GM06990 (cell line): ENCODE measurements at regions not wholly inside any gene's neighbourhood (a gene's known extent, or its start where the extent isn't known, plus 50 kb on each side); places are given as distances from the start of the nearest gene placed in this dataset.
"Not testable (repeated sequence)": the region's sequence is repeated elsewhere in the genome, so short reads cannot be mapped to it uniquely, and the experiment has no call there.

Experiments
- DNase-seq: peaks from one replicate; pipeline ENCODE4 v3.0.0-alpha.2; 2011; ENCODE audit not compliant: insufficient read length; ENCODE audit errors: extremely low read depth
- H3K27me3 ChIP-seq: replicated peaks from 2 replicates; pipeline ENCODE4 v1.6.0; 2011; ENCODE audit warnings: low read length; ENCODE audit not compliant: control insufficient read depth, insufficient read depth
- H3K36me3 ChIP-seq: 2 replicates; pipeline ENCODE4 v1.5.1; 2011; ENCODE audit warnings: low read length; ENCODE audit not compliant: control insufficient read depth, insufficient read depth
- H3K4me3 ChIP-seq: replicated peaks from 2 replicates; pipeline ENCODE4 v1.5.1; 2011; ENCODE audit warnings: low read depth, mild to moderate bottlenecking, control low read depth, low read length
- TF ChIP-seq, protein P1 (sequence below): IDR thresholded peaks from 2 replicates; pipeline ENCODE4 v1.5.1; 2011; ENCODE audit warnings: low read length, control low read depth, mild to moderate bottlenecking, inconsistent platforms; ENCODE audit not compliant: insufficient read depth, poor library complexity, severe bottlenecking

DNA sequence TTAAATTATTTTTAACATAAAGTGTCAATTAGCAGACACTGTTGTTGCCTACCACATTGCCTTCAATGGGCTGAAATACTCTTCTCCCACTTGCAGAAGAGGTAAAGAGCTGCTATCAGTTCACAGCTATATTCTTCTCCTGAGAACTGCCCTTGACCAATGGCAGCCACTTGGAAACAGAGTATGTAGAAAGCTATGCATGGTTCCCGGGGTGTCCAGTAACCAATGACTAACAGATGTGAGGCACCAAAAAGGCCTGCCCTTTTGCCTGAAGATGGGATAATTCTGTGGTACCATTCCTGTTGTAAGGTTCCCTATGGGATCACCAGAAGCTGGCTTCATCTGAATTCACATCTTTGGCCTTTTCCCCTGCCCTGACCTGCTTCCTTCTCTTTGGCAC lies 181.4 kb upstream of the MAP3K1 start:
- H3K36me3 ChIP-seq, result no peaks in the 10 kb centered on the region
- no peak for DNase-seq
- H3K4me3 ChIP-seq, result no peak overlapping the region
- H3K27me3 ChIP-seq, result no peaks in the 10 kb centered on the region
- TF ChIP-seq, protein P1, sequence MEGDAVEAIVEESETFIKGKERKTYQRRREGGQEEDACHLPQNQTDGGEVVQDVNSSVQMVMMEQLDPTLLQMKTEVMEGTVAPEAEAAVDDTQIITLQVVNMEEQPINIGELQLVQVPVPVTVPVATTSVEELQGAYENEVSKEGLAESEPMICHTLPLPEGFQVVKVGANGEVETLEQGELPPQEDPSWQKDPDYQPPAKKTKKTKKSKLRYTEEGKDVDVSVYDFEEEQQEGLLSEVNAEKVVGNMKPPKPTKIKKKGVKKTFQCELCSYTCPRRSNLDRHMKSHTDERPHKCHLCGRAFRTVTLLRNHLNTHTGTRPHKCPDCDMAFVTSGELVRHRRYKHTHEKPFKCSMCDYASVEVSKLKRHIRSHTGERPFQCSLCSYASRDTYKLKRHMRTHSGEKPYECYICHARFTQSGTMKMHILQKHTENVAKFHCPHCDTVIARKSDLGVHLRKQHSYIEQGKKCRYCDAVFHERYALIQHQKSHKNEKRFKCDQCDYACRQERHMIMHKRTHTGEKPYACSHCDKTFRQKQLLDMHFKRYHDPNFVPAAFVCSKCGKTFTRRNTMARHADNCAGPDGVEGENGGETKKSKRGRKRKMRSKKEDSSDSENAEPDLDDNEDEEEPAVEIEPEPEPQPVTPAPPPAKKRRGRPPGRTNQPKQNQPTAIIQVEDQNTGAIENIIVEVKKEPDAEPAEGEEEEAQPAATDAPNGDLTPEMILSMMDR, result no peak

DNA sequence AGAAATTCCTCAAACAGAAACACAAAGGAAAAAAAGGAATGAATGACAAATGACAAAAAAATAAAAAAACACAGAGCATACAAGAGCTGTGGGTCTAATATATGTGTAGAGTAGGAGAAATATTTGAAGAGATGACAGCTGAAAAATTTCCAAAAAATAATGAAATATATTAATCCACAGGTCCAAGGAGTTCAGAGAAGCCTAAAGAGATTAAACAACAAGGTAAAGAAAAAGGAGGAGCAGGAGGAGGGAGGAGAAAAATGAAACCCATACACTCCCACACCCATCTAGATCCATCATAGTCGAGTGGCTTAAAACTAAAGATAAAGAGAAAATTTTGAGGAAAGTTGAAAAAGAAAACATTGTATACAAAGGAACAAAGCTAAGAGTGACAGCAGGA lies 182.4 kb upstream of the MAP3K1 start:
- H3K4me3 ChIP-seq, result no peak overlapping the region
- H3K36me3 ChIP-seq, result no peaks in the 10 kb centered on the region
- TF ChIP-seq, protein P1, result no peak
- H3K27me3 ChIP-seq, result no peaks in the 10 kb centered on the region
- no peak for DNase-seq

DNA sequence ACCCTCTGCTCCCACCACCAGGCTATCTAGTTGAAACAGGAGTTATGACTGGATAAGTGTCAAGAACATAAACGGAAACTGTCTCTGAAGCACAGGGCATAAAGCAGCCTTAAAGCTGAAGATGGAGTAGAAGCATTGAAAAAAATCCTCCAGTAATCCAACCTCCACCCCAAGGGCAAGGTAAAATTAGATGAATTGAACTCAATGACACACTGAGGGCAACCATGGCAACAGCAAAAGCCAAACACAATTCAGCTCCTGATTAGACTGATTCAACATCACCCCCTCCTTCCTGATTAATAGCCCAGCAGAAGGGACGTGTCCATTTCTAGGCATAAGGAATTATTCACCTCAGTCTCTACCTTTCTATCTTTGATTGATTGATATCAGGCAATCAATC lies 183.2 kb upstream of the MAP3K1 start:
- TF ChIP-seq, protein P1, result no peak
- no peaks in the 10 kb centered on the region for H3K36me3 ChIP-seq

DNA sequence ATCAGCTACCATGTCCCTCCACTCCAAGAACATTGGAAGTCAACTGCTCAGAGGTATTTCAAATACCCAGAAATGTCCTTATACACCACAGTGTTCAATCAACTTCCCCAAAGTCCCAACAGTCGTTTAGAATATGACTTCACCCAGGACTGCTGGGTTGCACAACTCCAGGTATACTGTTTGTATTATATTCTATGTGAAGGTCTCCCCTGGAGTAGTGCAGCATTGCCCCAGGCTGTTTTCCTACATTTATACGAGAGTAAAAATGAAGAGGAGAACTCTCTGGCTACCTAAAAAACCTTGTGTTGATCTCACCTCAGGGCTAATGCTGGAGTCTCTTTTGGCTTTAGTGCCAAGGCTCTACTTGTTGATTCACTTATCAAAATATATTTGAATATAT lies 183.6 kb upstream of the MAP3K1 start:
- H3K36me3 ChIP-seq, result no peaks in the 10 kb centered on the region
- no peak overlapping the region for H3K4me3 ChIP-seq
- TF ChIP-seq, protein P1, result no peak
- no peak for DNase-seq
- no peaks in the 10 kb centered on the region for H3K27me3 ChIP-seq

More for the DNA sequence above, 183.2 kb upstream of the MAP3K1 start:
- no peak for DNase-seq
- Histone ChIP-seq H3K27me3 (no peaks in the 10 kb centered on the region), H3K4me3 (no peak overlapping the region)

DNA sequence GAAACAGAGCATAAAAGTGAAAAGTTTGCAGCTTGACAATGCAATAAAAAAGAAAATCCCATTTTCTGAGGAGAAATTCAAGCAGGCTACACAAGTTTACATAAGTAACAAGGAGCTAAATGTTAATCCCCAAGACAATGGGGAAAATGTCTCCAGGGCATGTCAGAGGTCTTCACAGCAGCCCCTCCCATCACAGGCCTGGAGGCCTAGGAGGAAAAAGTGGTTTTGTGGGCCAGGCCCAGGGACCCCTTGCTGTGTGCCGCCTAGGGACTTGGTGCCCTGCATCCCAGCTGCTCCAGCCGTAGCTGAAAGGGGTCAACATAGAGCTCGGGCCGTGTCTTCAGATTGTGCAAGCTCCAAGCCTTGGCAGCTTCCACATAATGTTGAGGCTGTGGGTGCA lies 186.7 kb upstream of the MAP3K1 start:
- DNase-seq, result not testable (repeated sequence)

DNA sequence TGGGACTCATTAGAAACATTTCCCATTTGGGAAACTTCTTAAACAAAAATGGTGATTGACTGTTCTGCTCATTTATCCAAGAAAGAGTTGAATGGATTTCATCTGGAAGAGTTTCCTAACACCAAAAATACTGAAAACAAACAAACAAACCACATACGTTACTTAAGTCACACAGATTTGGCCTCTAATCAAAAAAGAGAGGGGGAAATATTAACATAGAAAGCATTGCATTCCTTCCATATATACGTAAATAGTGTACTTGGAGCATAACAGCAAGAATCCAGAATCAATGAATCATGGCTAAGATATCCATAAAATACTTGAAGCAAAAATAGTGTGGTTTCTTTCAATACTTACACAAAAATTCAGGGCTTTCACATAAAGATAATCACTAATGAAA lies 189.8 kb upstream of the MAP3K1 start:
- Histone ChIP-seq H3K4me3 (no peak overlapping the region), H3K27me3 (no peaks in the 10 kb centered on the region; the same call in 1 of the 2 replicates), H3K36me3 (no peaks in the 10 kb centered on the region)
- TF ChIP-seq, protein P1, result no peak
- no peak for DNase-seq

More for the DNA sequence above, 186.7 kb upstream of the MAP3K1 start:
- not testable (repeated sequence) for H3K27me3 ChIP-seq, H3K4me3 ChIP-seq, H3K36me3 ChIP-seq
